Ishikawa (cell line): ENCODE measurements at regions not wholly inside any gene's neighbourhood (a gene's known extent, or its start where the extent isn't known, plus 50 kb on each side); places are given as distances from the start of the nearest gene placed in this dataset.

ENCODE experiments used
- CEBPB ChIP-seq: IDR thresholded peaks from 2 replicates; pipeline ENCODE4 v1.6.1; 2012
- CREB1 ChIP-seq: IDR thresholded peaks from 2 replicates; pipeline ENCODE4 v1.6.1; 2012; ENCODE audit warnings: low read depth
- EGR1 ChIP-seq: IDR thresholded peaks from 2 replicates; pipeline ENCODE4 v1.6.1; 2012
- EP300 ChIP-seq: IDR thresholded peaks from 2 replicates; pipeline ENCODE4 v1.6.1; 2012; ENCODE audit warnings: borderline replicate concordance
- FOXM1 ChIP-seq: IDR thresholded peaks from 2 replicates; pipeline ENCODE4 v1.6.1; 2012; ENCODE audit warnings: low read depth, borderline replicate concordance
- MAX ChIP-seq: IDR thresholded peaks from 2 replicates; pipeline ENCODE4 v1.6.1; 2012
- NFIC ChIP-seq: IDR thresholded peaks from 2 replicates; pipeline ENCODE4 v1.6.1; 2012
- RAD21 ChIP-seq: IDR thresholded peaks from 2 replicates; pipeline ENCODE4 v1.6.1; 2012; ENCODE audit warnings: low read depth
- REST ChIP-seq: IDR thresholded peaks from 2 replicates; pipeline ENCODE4 v1.6.1; 2012; ENCODE audit warnings: low read depth, mild to moderate bottlenecking
- TAF1 ChIP-seq: IDR thresholded peaks from 2 replicates; pipeline ENCODE4 v1.6.1; 2012; ENCODE audit warnings: low read depth, mild to moderate bottlenecking
- TCF12 ChIP-seq: IDR thresholded peaks from 2 replicates; pipeline ENCODE4 v1.6.1; 2012; ENCODE audit warnings: low read depth
- TEAD4 ChIP-seq: IDR thresholded peaks from 2 replicates; pipeline ENCODE4 v1.6.1; 2012
- USF1 ChIP-seq: IDR thresholded peaks from 2 replicates; pipeline ENCODE4 v1.6.1; 2012
- YY1 ChIP-seq: IDR thresholded peaks from 2 replicates; pipeline ENCODE4 v1.6.1; 2012; ENCODE audit warnings: low read depth
- ZBTB7A ChIP-seq: IDR thresholded peaks from 2 replicates; pipeline ENCODE4 v1.6.1; 2012; ENCODE audit warnings: low read depth

DNA sequence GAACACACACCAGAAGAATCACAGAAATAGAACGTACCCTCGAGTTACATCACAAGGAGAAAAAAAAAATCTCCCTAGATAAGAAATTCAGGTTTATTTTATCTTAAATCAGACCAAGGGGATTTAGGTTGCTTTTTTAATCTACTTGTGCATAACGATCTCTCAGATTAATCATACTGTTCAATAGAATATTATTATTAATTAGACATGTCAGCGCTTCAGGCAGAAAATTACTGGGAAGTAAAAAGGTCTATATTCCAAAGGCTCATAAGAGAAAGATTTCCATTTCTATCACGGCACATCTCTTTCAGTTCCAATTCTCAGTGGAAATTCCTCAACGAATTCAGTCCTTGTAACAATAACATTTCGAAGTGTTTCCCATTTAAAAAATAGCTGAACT lies 77.7 kb upstream of the PSMD7 start:
- TF ChIP-seq EP300 (no peak), NFIC (no peak), TEAD4 (no peak), MAX (no peak), CREB1 (no peak), FOXM1 (no peak)

DNA sequence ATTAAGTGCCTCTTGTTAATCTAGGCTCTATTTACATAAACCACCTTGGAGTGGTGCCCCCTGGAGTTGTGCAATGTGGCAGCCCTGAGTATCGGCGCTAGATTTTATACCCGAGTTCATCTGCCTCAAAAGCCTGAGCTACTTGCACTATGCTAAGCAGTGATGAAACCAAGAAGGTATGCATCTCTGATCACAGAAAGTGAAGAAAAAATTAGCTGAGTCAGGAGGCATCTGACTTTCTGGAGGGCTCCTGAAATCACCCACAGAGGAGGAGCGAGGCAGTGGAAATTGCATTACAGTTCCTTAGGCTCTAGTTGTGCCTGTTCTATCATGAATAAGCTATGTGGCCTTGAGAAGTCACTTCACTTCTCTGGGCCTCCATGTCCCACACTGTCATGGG lies 80.3 kb upstream of the PSMD7 start:
- no peak for TF ChIP-seq FOXM1
- no peak for TF ChIP-seq TEAD4

DNA sequence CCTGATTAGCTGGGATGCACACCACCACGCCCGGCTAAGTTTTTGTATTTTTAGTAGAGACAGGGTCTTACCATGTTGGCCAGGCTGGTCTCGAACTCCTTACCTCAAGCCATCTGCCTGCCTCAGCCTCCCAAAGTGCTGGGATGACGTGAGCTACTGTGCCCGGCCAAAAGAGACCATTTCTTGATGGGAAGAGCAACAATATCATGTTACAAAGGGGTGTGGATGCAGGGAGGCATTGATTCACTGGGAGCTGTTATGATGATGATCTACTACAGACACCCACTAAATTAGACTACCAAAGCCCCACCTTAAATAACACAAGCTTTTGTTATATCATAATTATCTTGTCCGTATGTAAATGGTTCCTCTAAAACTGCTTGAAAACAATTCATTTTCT lies 81.4 kb upstream of the PSMD7 start:
- no peak for TF ChIP-seq CREB1
- TF ChIP-seq RAD21, result no peak
- TF ChIP-seq USF1, result no peak
- no peak for TF ChIP-seq CEBPB
- no peak for TF ChIP-seq EGR1
- TF ChIP-seq FOXM1, result no peak
- TF ChIP-seq TAF1, result no peak
- no peak for TF ChIP-seq YY1
- TF ChIP-seq REST, result no peak
- no peak for TF ChIP-seq EP300
- no peak for TF ChIP-seq ZBTB7A
- TF ChIP-seq TCF12, result no peak

DNA sequence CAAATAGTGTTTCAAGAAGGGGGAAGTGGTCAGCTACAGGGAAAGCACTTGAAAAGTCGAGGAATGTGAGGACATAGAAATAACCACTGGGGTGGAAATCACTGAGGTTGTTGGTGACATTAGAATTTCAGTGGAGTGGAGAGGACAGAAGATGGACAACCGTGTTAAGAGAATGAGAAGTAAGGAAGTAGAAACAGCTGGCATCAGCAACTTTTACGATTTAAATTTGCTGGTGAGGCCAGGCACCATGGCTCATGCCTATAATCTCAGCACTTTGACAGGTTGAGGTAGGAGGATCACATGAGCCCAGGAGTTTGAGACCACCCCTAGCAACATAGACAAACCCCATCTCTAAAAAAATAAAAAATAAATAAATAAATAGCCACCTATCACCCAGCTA lies 83.2 kb upstream of the PSMD7 start:
- TF ChIP-seq TCF12 (no peak), TEAD4 (no peak)

- TF ChIP-seq EGR1 (no peak), YY1 (no peak), CEBPB (no peak), TEAD4 (no peak), REST (no peak), ZBTB7A (no peak), CREB1 (no peak), USF1 (no peak), TCF12 (no peak), TAF1 (no peak), MAX (no peak), RAD21 (no peak), FOXM1 (no peak), NFIC (no peak), EP300 (no peak)
These were observed 86.4 kb upstream of the PSMD7 start for GRCh38 chr16:74210245-74210644.

- no peak for TF ChIP-seq MAX
- no peak for TF ChIP-seq RAD21
- TF ChIP-seq EP300, result no peak
- no peak for TF ChIP-seq TCF12
- TF ChIP-seq ZBTB7A, result no peak
- no peak for TF ChIP-seq YY1
- no peak for TF ChIP-seq FOXM1
- no peak for TF ChIP-seq CEBPB
- TF ChIP-seq REST, result no peak
- TF ChIP-seq TAF1, result no peak
These were observed 94.6 kb upstream of the PSMD7 start for GRCh38 chr16:74202009-74202408.
